Chondrocyte (in vitro differentiated cells): ENCODE measurements at regions not wholly inside any gene's neighbourhood (a gene's known extent, or its start where the extent isn't known, plus 50 kb on each side); places are given as distances from the start of the nearest gene placed in this dataset.

Experiments
- DNase-seq: peaks from one replicate; pipeline ENCODE4 v3.0.0; 2021; ENCODE audit warnings: mixed read lengths, low spot score
- H3K27ac Mint-ChIP-seq: one replicate; pipeline ENCODE4 v1.8.0; 2021; ENCODE audit warnings: mild to moderate bottlenecking, moderate library complexity, mixed read lengths; ENCODE audit not compliant: unreplicated experiment
- H3K27me3 Mint-ChIP-seq: 2 replicates; pipeline ENCODE4 v1.8.0; 2021; ENCODE audit warnings: low read depth, mixed read lengths
- H3K36me3 Mint-ChIP-seq: 2 replicates; pipeline ENCODE4 v1.8.0; 2021; ENCODE audit warnings: low read depth, mixed read lengths
- H3K4me1 Mint-ChIP-seq: 2 replicates; pipeline ENCODE4 v1.8.0; 2021; ENCODE audit warnings: low read depth, mild to moderate bottlenecking, mixed read lengths
- H3K4me3 Mint-ChIP-seq: one replicate; pipeline ENCODE4 v1.8.0; 2021; ENCODE audit warnings: mild to moderate bottlenecking, moderate library complexity, mixed read lengths; ENCODE audit not compliant: unreplicated experiment
- H3K9me3 Mint-ChIP-seq: 2 replicates; pipeline ENCODE4 v1.8.0; 2021; ENCODE audit warnings: low read depth, mixed read lengths
- CTCF ChIP-seq: fragments of 200-600 bp; sonication (generic); IDR thresholded peaks from 2 replicates; pipeline ENCODE4 v1.5.0; 2021; ENCODE audit warnings: antibody characterized with exemption, mild to moderate bottlenecking, moderate library complexity

- no peak for TF ChIP-seq CTCF
- H3K27me3 Mint-ChIP-seq, result peaks cover 5% of the 10 kb centered on the region
Measured at GRCh38 chr7:104059103-104059502, 69.6 kb upstream of the RELN start.

DNA sequence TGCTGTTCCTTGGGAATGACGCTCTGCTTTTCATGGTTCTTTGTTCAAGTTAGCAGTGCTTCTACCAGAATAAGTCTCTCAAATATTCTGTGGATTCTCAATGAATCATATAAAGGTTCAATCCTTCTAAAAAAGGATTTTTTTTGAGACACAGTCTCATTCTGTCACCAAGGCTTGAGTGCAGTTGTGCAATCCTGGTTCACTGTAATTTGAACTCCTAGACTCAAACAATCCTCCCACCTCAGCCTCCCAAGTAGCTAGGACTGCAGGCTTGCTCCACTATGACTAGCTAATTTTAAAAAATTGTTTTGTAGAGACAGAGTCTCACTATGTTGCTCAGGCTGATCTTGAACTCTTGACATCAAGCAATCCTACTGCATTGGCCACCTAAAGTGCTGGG, 64.9 kb upstream of the RELN start:
- Mint-ChIP-seq H3K36me3 (no peaks in the 10 kb centered on the region), H3K27ac (no peak overlapping the region), H3K4me1 (no peaks in the 10 kb centered on the region), H3K9me3 (no peaks in the 10 kb centered on the region), H3K4me3 (no peak overlapping the region), H3K27me3 (peaks cover 9% of the 10 kb centered on the region)
- DNase-seq, result no peak
- TF ChIP-seq CTCF, result no peak

More at GRCh38 chr7:104059103-104059502, 69.6 kb upstream of the RELN start:
- Mint-ChIP-seq H3K27ac (no peak overlapping the region), H3K36me3 (no peaks in the 10 kb centered on the region), H3K4me1 (no peaks in the 10 kb centered on the region), H3K9me3 (no peaks in the 10 kb centered on the region), H3K4me3 (no peak overlapping the region)
- DNase-seq, result no peak

GRCh38 chr7:104052979-104053378, 63.5 kb upstream of the RELN start:
- Mint-ChIP-seq H3K9me3 (no peaks in the 10 kb centered on the region), H3K27ac (no peak overlapping the region), H3K27me3 (peaks cover 11% of the 10 kb centered on the region)

DNA sequence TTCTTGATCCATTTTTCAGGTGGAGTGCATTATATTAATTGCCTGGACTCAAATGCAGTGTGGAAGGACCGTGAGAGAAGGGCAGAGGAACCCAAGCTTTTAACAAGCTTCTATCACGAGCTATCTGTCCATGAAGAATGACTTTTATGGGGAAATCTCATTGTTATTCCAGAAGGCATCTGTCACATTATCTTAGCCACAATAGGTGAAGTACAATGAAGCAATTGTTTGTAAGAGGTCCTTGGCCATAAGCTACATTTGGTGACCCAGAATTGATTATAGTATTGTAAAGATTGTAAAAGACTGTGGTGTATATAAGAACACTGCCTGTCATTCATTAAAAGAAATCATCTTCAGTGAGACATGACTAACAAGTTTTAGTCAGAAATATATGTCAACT, 58.6 kb upstream of the RELN start:
- Mint-ChIP-seq H3K9me3 (no peaks in the 10 kb centered on the region), H3K4me1 (no peaks in the 10 kb centered on the region), H3K27me3 (peaks cover 14% of the 10 kb centered on the region), H3K4me3 (no peak overlapping the region), H3K27ac (no peak overlapping the region), H3K36me3 (no peaks in the 10 kb centered on the region)
- DNase-seq, result no peak
- no peak for TF ChIP-seq CTCF

More at GRCh38 chr7:104052979-104053378, 63.5 kb upstream of the RELN start:
- no peaks in the 10 kb centered on the region for H3K36me3 Mint-ChIP-seq
- no peaks in the 10 kb centered on the region for H3K4me1 Mint-ChIP-seq
- no peak for TF ChIP-seq CTCF
- no peak overlapping the region for H3K4me3 Mint-ChIP-seq
- DNase-seq, result no peak

GRCh38 chr7:104045183-104045582, 55.7 kb upstream of the RELN start:
- Mint-ChIP-seq H3K4me1 (no peaks in the 10 kb centered on the region), H3K36me3 (no peaks in the 10 kb centered on the region), H3K4me3 (no peak overlapping the region), H3K9me3 (no peaks in the 10 kb centered on the region), H3K27ac (no peak overlapping the region), H3K27me3 (peaks cover 20% of the 10 kb centered on the region)
- no peak for TF ChIP-seq CTCF
- no peak for DNase-seq
